Vagina (tissue), 2 donors: ENCODE measurements at regions not wholly inside any gene's neighbourhood (a gene's known extent, or its start where the extent isn't known, plus 50 kb on each side); places are given as distances from the start of the nearest gene placed in this dataset.

ENCODE experiments used
- POLR2A ChIP-seq, 2 donors: fragments of 450-650 bp; IDR thresholded peaks; one replicate each; pipeline ENCODE4 v1.6.1; 2017; ENCODE audit warnings: antibody characterized with exemption in 2 of 2, mild to moderate bottlenecking in 2 of 2, moderate library complexity in 2 of 2
- TF ChIP-seq, protein P1 (sequence below), 3 experiments: fragments of 450-650 bp in 2 of 3; fragments of 200-600 bp in 1 of 3; sonication (generic) in 1 of 3; IDR thresholded peaks; one replicate each; pipeline ENCODE4 v1.5.1; 2017 to 2019; ENCODE audit warnings: antibody characterized with exemption in 3 of 3, mild to moderate bottlenecking in 2 of 3, moderate library complexity in 2 of 3

DNA sequence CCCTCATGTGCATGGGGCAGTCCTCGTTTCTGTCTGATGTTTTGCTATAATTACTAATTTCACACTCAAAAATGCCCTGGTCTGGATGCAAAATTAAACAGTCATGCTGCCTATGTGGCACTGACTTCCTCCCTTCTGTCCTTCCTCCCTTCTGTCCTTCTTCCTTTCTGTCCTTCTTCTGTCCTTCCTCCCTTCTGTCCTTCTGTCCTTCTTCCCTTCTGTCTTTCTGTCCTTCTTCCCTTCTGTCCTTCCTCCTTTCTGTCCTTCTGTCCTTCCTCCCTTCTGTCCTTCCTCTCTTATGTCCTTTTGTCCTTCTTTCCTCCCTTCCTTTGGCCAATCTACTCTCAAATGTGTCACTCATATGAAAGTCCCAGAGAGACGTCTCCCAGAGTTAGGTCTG lies 93.8 kb downstream of the IRF8 start:
- TF ChIP-seq, protein P1, sequence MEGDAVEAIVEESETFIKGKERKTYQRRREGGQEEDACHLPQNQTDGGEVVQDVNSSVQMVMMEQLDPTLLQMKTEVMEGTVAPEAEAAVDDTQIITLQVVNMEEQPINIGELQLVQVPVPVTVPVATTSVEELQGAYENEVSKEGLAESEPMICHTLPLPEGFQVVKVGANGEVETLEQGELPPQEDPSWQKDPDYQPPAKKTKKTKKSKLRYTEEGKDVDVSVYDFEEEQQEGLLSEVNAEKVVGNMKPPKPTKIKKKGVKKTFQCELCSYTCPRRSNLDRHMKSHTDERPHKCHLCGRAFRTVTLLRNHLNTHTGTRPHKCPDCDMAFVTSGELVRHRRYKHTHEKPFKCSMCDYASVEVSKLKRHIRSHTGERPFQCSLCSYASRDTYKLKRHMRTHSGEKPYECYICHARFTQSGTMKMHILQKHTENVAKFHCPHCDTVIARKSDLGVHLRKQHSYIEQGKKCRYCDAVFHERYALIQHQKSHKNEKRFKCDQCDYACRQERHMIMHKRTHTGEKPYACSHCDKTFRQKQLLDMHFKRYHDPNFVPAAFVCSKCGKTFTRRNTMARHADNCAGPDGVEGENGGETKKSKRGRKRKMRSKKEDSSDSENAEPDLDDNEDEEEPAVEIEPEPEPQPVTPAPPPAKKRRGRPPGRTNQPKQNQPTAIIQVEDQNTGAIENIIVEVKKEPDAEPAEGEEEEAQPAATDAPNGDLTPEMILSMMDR (IDR thresholded peaks at IDR 0.05), result no peak
- TF ChIP-seq POLR2A (IDR thresholded peaks at IDR 0.05), result no peak
